HepG2 (cell line): ENCODE measurements at regions not wholly inside any gene's neighbourhood (a gene's known extent, or its start where the extent isn't known, plus 50 kb on each side); places are given as distances from the start of the nearest gene placed in this dataset.

Experiments
- ATAC-seq: fragments of 200-7000 bp; cut with Tn5 transposase; 3 replicates; pipeline ENCODE4 v1.9.1; 2020; ENCODE audit warnings: mild to moderate bottlenecking, moderate library complexity
- BruUV-seq: library from RNA; stranded (reverse); fragments of 400-500 nt; replicated peaks from 2 replicates; lab custom pipeline; 2021; lab: Mats Ljungman, UMichigan
- CTCF ChIA-PET: fragments of 300-600 bp; formaldehyde crosslinking; extraction: SDS; loops from one replicate; lab custom pipeline; 2021; ENCODE audit warnings: low total read pairs, inconsistent platforms, low intra/inter-chr PET ratio; lab: Yijun Ruan, JAX
- POLR2A ChIA-PET: fragments of 350-600 bp; sonication (Branson Sonifier 250); formaldehyde crosslinking; loops from one replicate; lab custom pipeline; 2020; ENCODE audit warnings: antibody characterized with exemption, inconsistent platforms; lab: Yijun Ruan, JAX
- DNase-seq: peaks from one replicate; pipeline ENCODE4 v3.0.0-alpha.2; 2015; ENCODE audit warnings: low spot score
- FAIRE-seq: peaks from 3 replicates; lab custom pipeline; 2011; peaks lifted over from hg19 to GRCh38; lab: Jason Lieb, UNC
- H2AFZ ChIP-seq: one replicate; pipeline ENCODE4 v1.6.1; 2011; ENCODE audit warnings: low read length, inconsistent platforms
- H3K27ac ChIP-seq: fragments of 300-600 bp; 3 replicates; pipeline ENCODE4 v1.8.0; 2011; ENCODE audit warnings: mixed run types, mild to moderate bottlenecking, mixed read lengths, low read length, inconsistent platforms; ENCODE audit not compliant: insufficient read depth; ENCODE audit errors: extremely low read length
- H3K27me3 ChIP-seq, 2 experiments: fragments of 200-600 bp in 1 of 2; 2 replicates in 1 of 2; 3 replicates in 1 of 2; pipeline versions ENCODE4 v1.6.0 to v1.8.0; 2011; ENCODE audit warnings: low read length in 2 of 2, mild to moderate bottlenecking in 2 of 2, moderate library complexity in 2 of 2, inconsistent platforms in 1 of 2; ENCODE audit not compliant: insufficient read depth in 2 of 2, control insufficient read depth in 1 of 2
- H3K36me3 ChIP-seq, 2 experiments: fragments of 200-600 bp in 1 of 2; replicated peaks in 1 of 2; 2 replicates in 1 of 2; 3 replicates in 1 of 2; pipeline versions ENCODE4 v1.5.1 to v1.8.0; 2011; ENCODE audit warnings: low read length in 2 of 2, inconsistent platforms in 1 of 2; ENCODE audit not compliant: insufficient read depth in 2 of 2, control insufficient read depth in 1 of 2
- H3K4me1 ChIP-seq: 2 replicates; pipeline ENCODE4 v1.5.1; 2012; ENCODE audit warnings: low read length, inconsistent platforms; ENCODE audit not compliant: insufficient read depth
- H3K4me2 ChIP-seq: 2 replicates; pipeline ENCODE4 v1.6.0; 2011; ENCODE audit warnings: low read depth, low read length, inconsistent platforms
- H3K4me3 ChIP-seq, 3 experiments: fragments of 200-600 bp in 1 of 3; sonication (generic), shearing (Covaris generic) in 1 of 3; replicated peaks in 1 of 3; 2 replicates each; pipeline ENCODE4 v1.5.1; 2011 to 2016; ENCODE audit warnings: low read length in 3 of 3, inconsistent platforms in 2 of 3, low read depth in 2 of 3, mild to moderate bottlenecking in 2 of 3, control low read depth in 1 of 3, mixed read lengths in 1 of 3; ENCODE audit not compliant: insufficient read depth in 1 of 3
- H3K79me2 ChIP-seq: one replicate; pipeline ENCODE4 v1.6.1; 2011; ENCODE audit warnings: low read length, inconsistent platforms; ENCODE audit not compliant: insufficient read depth
- H3K9ac ChIP-seq: 2 replicates; pipeline ENCODE4 v1.6.0; 2011; ENCODE audit warnings: mild to moderate bottlenecking, low read depth, low read length, inconsistent platforms; ENCODE audit not compliant: insufficient read depth
- H3K9me3 ChIP-seq: 2 replicates; pipeline ENCODE4 v1.5.1; 2012; ENCODE audit warnings: mild to moderate bottlenecking, low read length
- H4K20me1 ChIP-seq: 2 replicates; pipeline ENCODE4 v1.6.0; 2011; ENCODE audit warnings: inconsistent platforms, mild to moderate bottlenecking, low read length, moderate library complexity; ENCODE audit not compliant: insufficient read depth
- FOSL2 ChIP-seq: sonication (generic); formaldehyde crosslinking; IDR thresholded peaks from 2 replicates; pipeline ENCODE4 v1.4.0; 2020; ENCODE audit warnings: missing genetic modification reagents
- NFATC3 ChIP-seq: sonication (generic); formaldehyde crosslinking; IDR thresholded peaks from 2 replicates; pipeline ENCODE4 v1.5.1; 2020; ENCODE audit warnings: mild to moderate bottlenecking, missing genetic modification reagents
- WGBS: methylation state at CpG from one replicate; pipeline ENCODE4 v1.1.6; 2017; ENCODE audit warnings: low lambda C conversion rate; 5-methylcytosine and 5-hydroxymethylcytosine counted together
- in situ Hi-C: cut with HindIII; loops from 2 replicates; pipeline ENCODE4 v1.10.0; 2017; ENCODE audit warnings: low pct_unique_long_range_greater_than_20kb; ENCODE audit not compliant: extremely low pct_ligation_motif_present
- intact Hi-C: fragments of 100-400 bp; cut with micrococcal nuclease; formaldehyde crosslinking; loops from one replicate; pipeline ENCODE4 v1.10.0; 2022; ENCODE audit not compliant: unreplicated experiment
- TF ChIP-seq, protein P1 (sequence below): sonication (generic); formaldehyde crosslinking; IDR thresholded peaks from 2 replicates; pipeline ENCODE4 v1.5.0; 2020; ENCODE audit warnings: mild to moderate bottlenecking, missing genetic modification reagents, borderline replicate concordance

DNA sequence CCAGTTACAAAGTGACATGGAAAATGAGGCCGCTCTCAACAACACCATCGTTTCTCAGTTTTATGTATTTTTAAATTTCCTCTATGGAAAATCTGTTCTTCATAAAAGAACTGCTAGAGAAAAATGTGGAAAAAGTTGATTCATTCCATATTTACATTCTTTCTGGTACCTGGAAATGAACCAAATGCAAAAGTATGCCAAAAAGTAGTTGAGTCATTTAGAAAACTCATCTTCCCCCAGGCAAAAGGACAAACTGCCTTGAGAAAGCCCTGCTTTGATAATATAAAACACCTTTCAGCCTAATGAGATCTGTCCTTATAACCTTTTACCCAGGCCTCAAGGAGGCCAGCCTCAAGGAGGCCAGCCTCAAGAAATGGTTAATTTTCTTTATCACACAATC, 283.0 kb upstream of the VEPH1 start (continued):
- TF ChIP-seq, protein P1, sequence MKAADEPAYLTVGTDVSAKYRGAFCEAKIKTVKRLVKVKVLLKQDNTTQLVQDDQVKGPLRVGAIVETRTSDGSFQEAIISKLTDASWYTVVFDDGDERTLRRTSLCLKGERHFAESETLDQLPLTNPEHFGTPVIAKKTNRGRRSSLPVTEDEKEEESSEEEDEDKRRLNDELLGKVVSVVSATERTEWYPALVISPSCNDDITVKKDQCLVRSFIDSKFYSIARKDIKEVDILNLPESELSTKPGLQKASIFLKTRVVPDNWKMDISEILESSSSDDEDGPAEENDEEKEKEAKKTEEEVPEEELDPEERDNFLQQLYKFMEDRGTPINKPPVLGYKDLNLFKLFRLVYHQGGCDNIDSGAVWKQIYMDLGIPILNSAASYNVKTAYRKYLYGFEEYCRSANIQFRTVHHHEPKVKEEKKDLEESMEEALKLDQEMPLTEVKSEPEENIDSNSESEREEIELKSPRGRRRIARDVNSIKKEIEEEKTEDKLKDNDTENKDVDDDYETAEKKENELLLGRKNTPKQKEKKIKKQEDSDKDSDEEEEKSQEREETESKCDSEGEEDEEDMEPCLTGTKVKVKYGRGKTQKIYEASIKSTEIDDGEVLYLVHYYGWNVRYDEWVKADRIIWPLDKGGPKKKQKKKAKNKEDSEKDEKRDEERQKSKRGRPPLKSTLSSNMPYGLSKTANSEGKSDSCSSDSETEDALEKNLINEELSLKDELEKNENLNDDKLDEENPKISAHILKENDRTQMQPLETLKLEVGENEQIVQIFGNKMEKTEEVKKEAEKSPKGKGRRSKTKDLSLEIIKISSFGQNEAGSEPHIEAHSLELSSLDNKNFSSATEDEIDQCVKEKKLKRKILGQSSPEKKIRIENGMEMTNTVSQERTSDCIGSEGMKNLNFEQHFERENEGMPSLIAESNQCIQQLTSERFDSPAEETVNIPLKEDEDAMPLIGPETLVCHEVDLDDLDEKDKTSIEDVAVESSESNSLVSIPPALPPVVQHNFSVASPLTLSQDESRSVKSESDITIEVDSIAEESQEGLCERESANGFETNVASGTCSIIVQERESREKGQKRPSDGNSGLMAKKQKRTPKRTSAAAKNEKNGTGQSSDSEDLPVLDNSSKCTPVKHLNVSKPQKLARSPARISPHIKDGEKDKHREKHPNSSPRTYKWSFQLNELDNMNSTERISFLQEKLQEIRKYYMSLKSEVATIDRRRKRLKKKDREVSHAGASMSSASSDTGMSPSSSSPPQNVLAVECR (CRISPR knock-in tag): no peak

DNA sequence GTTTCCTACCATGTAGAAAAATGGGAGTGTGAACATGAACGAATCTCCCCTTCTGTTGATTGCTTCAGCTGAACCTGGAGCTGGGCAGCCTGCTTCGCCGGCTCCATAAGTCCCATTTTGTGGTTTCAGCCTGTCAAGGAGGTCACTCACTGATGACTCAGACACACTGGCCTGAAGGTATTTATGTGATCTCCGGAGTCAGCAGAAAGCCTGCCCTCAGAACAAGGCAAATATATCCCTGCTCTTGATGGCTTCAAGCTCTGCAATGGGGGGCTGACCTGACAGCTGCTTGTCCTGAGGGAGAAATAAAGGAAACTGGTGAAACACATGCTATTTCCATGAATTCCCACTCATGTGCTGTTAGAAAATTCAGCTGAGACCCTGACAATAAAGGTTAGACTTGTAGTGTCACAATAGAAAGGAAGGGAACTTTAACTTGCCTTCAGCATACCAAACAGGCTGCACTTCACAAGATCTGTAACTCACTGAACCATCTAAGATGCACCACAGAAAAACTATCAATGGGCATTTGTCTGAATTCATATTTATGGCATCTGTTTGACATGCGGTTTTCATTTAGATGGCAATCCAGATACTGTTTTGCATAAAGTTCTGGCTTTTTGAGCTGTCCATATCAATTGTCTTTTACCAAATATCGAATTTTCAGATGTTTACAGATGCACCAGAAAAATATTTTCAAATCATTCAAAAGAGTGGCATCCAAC, 282.0 kb upstream of the VEPH1 start:
- ChIA-PET CTCF (no interaction called here), POLR2A (no interaction called here)
- no peak overlapping the region for H2AFZ ChIP-seq
- no peak overlapping the region for H3K9ac ChIP-seq
- no peak overlapping the region for H3K4me2 ChIP-seq
- no peaks in the 10 kb centered on the region for H3K9me3 ChIP-seq
- in situ Hi-C loops: no loop called here
- 7% methylated on average over 6 of the region's 6 CpGs for WGBS
- ATAC-seq (peak; percentile 44; the same call in 2 of the 3 replicates), FAIRE-seq (no peak), DNase-seq (peak; percentile 30)
- no peaks in the 10 kb centered on the region for H3K79me2 ChIP-seq
- intact Hi-C loops: no loop called here
- BruUV-seq: no TSS peak
- no peaks in the 10 kb centered on the region for H3K4me1 ChIP-seq
- H3K27ac ChIP-seq: no peak overlapping the region
- H4K20me1 ChIP-seq: no peaks in the 10 kb centered on the region
- H3K36me3 ChIP-seq: no peaks in the 10 kb centered on the region
- no peak for TF ChIP-seq NFATC3
- TF ChIP-seq FOSL2 (CRISPR knock-in tag): peak; percentile 17; the same call in 1 of the 2 replicates
- no peaks in the 10 kb centered on the region for H3K27me3 ChIP-seq
- no peak overlapping the region for H3K4me3 ChIP-seq
